Gastrocnemius medialis (tissue), 4 donors: ENCODE measurements at regions not wholly inside any gene's neighbourhood (a gene's known extent, or its start where the extent isn't known, plus 50 kb on each side); places are given as distances from the start of the nearest gene placed in this dataset.

Experiments
- POLR2A ChIP-seq, 2 donors: fragments of 450-650 bp; IDR thresholded peaks; one replicate each; pipeline ENCODE4 v1.6.1; 2017; ENCODE audit warnings: antibody characterized with exemption in 2 of 2, mild to moderate bottlenecking in 2 of 2, moderate library complexity in 2 of 2
- TF ChIP-seq, protein P1 (sequence below), 5 experiments: fragments of 450-650 bp in 3 of 5; fragments of 200-600 bp in 2 of 5; sonication (generic) in 2 of 5; IDR thresholded peaks in 4 of 5; conservative IDR thresholded peaks in 1 of 5; 1 replicate in 4 of 5; 2 replicates in 1 of 5; pipeline ENCODE4 v1.5.1; 2016 to 2019; ENCODE audit warnings: antibody characterized with exemption in 5 of 5, mild to moderate bottlenecking in 3 of 5, moderate library complexity in 3 of 5

DNA sequence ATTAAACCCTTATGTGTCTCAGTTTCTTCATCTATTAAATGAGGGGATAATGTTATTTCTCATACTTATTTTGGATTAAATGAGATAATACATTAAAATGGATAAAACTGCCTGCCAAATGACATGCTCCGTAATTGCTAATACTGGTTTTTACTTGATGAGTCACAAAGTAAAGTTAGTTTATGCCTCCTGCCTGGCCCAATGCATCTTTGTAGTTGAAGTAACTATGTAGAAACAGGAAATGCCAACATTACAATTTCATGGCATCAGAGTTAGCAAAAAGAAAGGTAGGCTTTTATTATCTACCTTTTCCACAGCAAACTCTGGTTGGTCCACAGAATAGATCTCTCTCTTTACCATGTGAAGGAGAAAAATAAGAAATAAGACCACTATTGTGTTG, 214.5 kb downstream of the TBX15 start:
- TF ChIP-seq, protein P1, sequence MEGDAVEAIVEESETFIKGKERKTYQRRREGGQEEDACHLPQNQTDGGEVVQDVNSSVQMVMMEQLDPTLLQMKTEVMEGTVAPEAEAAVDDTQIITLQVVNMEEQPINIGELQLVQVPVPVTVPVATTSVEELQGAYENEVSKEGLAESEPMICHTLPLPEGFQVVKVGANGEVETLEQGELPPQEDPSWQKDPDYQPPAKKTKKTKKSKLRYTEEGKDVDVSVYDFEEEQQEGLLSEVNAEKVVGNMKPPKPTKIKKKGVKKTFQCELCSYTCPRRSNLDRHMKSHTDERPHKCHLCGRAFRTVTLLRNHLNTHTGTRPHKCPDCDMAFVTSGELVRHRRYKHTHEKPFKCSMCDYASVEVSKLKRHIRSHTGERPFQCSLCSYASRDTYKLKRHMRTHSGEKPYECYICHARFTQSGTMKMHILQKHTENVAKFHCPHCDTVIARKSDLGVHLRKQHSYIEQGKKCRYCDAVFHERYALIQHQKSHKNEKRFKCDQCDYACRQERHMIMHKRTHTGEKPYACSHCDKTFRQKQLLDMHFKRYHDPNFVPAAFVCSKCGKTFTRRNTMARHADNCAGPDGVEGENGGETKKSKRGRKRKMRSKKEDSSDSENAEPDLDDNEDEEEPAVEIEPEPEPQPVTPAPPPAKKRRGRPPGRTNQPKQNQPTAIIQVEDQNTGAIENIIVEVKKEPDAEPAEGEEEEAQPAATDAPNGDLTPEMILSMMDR (IDR thresholded peaks at IDR 0.05 in 4 of 5, conservative IDR thresholded peaks at IDR 0.05 in 1 of 5), result no peak
- TF ChIP-seq POLR2A (IDR thresholded peaks at IDR 0.05), result no peak
